ENCODE measurements at regions not wholly inside any gene's neighbourhood (a gene's known extent, or its start where the extent isn't known, plus 50 kb on each side); places are given as distances from the start of the nearest gene placed in this dataset.

- Histone ChIP-seq H3F3A (replicated peaks; ENCODE audit: low read depth) (no peaks in the 10 kb centered on the region), H3K27me3 (ENCODE audit: insufficient read depth) (no peaks in the 10 kb centered on the region), H4K20me1 (replicated peaks; ENCODE audit: insufficient read depth) (no peaks in the 10 kb centered on the region), H3K4me2 (no peak overlapping the region), H3K9me2 (ENCODE audit: insufficient read depth) (no peaks in the 10 kb centered on the region), H3K27ac (ENCODE audit: low read depth) (no peak overlapping the region), H2AFZ (no peak overlapping the region), H3K79me2 (replicated peaks; ENCODE audit: insufficient read depth) (no peaks in the 10 kb centered on the region), H3K4me3 (no peak overlapping the region), H3K4me1 (ENCODE audit: insufficient read depth) (no peaks in the 10 kb centered on the region), H3K36me3 (ENCODE audit: insufficient read depth) (no peaks in the 10 kb centered on the region)
- Mint-ChIP-seq H3K4me1 (no peaks in the 10 kb centered on the region), H3K9me3 (no peaks in the 10 kb centered on the region), H3K36me3 (ENCODE audit: low read depth) (no peaks in the 10 kb centered on the region), H3K27me3 (ENCODE audit: insufficient read depth, low read depth, poor library complexity) (no peaks in the 10 kb centered on the region), H3K4me3 (no peak overlapping the region), H3K27ac (no peak overlapping the region)
- ATAC-seq = no peak
- TF ChIP-seq ZNF114 (CRISPR knock-in tag; IDR thresholded peaks at IDR 0.05) = no peak
- no peak for TF ChIP-seq POLR2AphosphoS5 (IDR thresholded peaks at IDR 0.05; ENCODE audit: low read depth)
- no peak for TF ChIP-seq CREB1 (CRISPR knock-in tag; IDR thresholded peaks at IDR 0.05; ENCODE audit: low read depth)
- no peak for TF ChIP-seq STAT1 (IDR thresholded peaks at IDR 0.05; ENCODE audit: unreplicated experiment)
- no peak for TF ChIP-seq EZH2 (IDR thresholded peaks at IDR 0.05; ENCODE audit: low read depth, unreplicated experiment)
- TF ChIP-seq ETS1 (IDR thresholded peaks at IDR 0.05) = no peak
- TF ChIP-seq ZNF331 (CRISPR knock-in tag; IDR thresholded peaks at IDR 0.05; ENCODE audit: low read depth) = no peak
- TF ChIP-seq CTCF (conservative IDR thresholded peaks at IDR 0.05; ENCODE audit: low read depth in 2 of 2) = no peak
- TF ChIP-seq NANOG (IDR thresholded peaks at IDR 0.05; ENCODE audit: borderline replicate concordance) = no peak
- no peak for TF ChIP-seq EZH2phosphoT487 (IDR thresholded peaks at IDR 0.05; ENCODE audit: unreplicated experiment)
- TF ChIP-seq JUNB (IDR thresholded peaks at IDR 0.05; ENCODE audit: unreplicated experiment) = no peak
- no peak for TF ChIP-seq REST (IDR thresholded peaks at IDR 0.05; ENCODE audit: unreplicated experiment)
- no peak for DNase-seq (ENCODE audit: low spot score)
Measured at GRCh38 chr11:101817581-101817980, 97.2 kb upstream of the CEP126 start.
